PC-9 (cell line): ENCODE measurements at regions not wholly inside any gene's neighbourhood (a gene's known extent, or its start where the extent isn't known, plus 50 kb on each side); places are given as distances from the start of the nearest gene placed in this dataset.

Experiments
- BruUV-seq: library from RNA; stranded (reverse); fragments of 400-500 nt; replicated peaks from 2 replicates; lab custom pipeline; 2021; lab: Mats Ljungman, UMichigan
- CTCF ChIA-PET: fragments of 300-600 bp; sonication (Branson Sonifier 250); formaldehyde crosslinking; loops from one replicate; lab custom pipeline; 2022; ENCODE audit warnings: antibody characterized with exemption; lab: Charles Lee
- POLR2A ChIA-PET: fragments of 300-600 bp; sonication (Branson Sonifier 250); formaldehyde crosslinking; loops from one replicate; lab custom pipeline; 2022; ENCODE audit warnings: antibody characterized with exemption; ENCODE audit not compliant: unreplicated experiment; lab: Charles Lee
- DNase-seq, 2 experiments: peaks; one replicate each; pipeline versions ENCODE4 v3.0.0 to v3.0.0-alpha.2; 2015 to 2022; ENCODE audit warnings: mixed read lengths in 1 of 2
- H2AFZ ChIP-seq: fragments of 200-600 bp; sonication (generic); 2 replicates; pipeline ENCODE4 v1.8.1; 2017; ENCODE audit warnings: antibody characterized with exemption
- H3F3A ChIP-seq: fragments of 200-600 bp; sonication (generic); 2 replicates; pipeline ENCODE4 v1.8.1; 2017; ENCODE audit warnings: antibody characterized with exemption, mild to moderate bottlenecking, low read depth; ENCODE audit not compliant: insufficient read depth
- H3K27ac ChIP-seq: fragments of 200-600 bp; sonication (generic); 2 replicates; pipeline ENCODE4 v1.6.1; 2016; ENCODE audit warnings: mixed run types
- H3K27me3 ChIP-seq: fragments of 200-600 bp; sonication (generic); 2 replicates; pipeline ENCODE4 v1.6.1; 2016; ENCODE audit warnings: low read depth, mixed run types; ENCODE audit not compliant: insufficient read depth
- H3K36me3 ChIP-seq: fragments of 200-600 bp; sonication (generic); 2 replicates; pipeline ENCODE4 v1.6.1; 2016; ENCODE audit warnings: low read depth, mixed run types
- H3K4me1 ChIP-seq: fragments of 200-600 bp; sonication (generic); replicated peaks from 2 replicates; pipeline ENCODE4 v1.6.1; 2016; ENCODE audit warnings: mixed run types; ENCODE audit not compliant: insufficient read depth
- H3K4me2 ChIP-seq: fragments of 200-600 bp; sonication (generic); 2 replicates; pipeline ENCODE4 v1.6.1; 2017; ENCODE audit warnings: mixed run types
- H3K4me3 ChIP-seq: fragments of 200-600 bp; sonication (generic); 2 replicates; pipeline ENCODE4 v1.6.1; 2016; ENCODE audit warnings: mixed run types
- H3K79me2 ChIP-seq: fragments of 200-600 bp; sonication (generic); 2 replicates; pipeline ENCODE4 v1.6.1; 2017; ENCODE audit warnings: low read depth, mixed run types
- H3K9me2 ChIP-seq: fragments of 200-600 bp; sonication (generic); 2 replicates; pipeline ENCODE4 v1.8.1; 2017; ENCODE audit warnings: mild to moderate bottlenecking; ENCODE audit not compliant: insufficient read depth
- H3K9me3 ChIP-seq: fragments of 200-600 bp; sonication (generic); 2 replicates; pipeline ENCODE4 v1.8.1; 2016; ENCODE audit warnings: low read depth; ENCODE audit not compliant: insufficient read depth
- H4K20me1 ChIP-seq: fragments of 200-600 bp; sonication (generic); 2 replicates; pipeline ENCODE4 v1.8.1; 2017; ENCODE audit not compliant: insufficient read depth
- EZH2 ChIP-seq: fragments of 200-600 bp; sonication (generic); IDR thresholded peaks from 2 replicates; pipeline ENCODE4 v1.8.0; 2017; ENCODE audit warnings: antibody characterized with exemption, low read depth
- intact Hi-C: fragments of 100-400 bp; cut with micrococcal nuclease; formaldehyde crosslinking; loops from one replicate; pipeline ENCODE4 v1.10.0; 2022; ENCODE audit not compliant: unreplicated experiment
- TF ChIP-seq, protein P1 (sequence below): fragments of 200-600 bp; sonication (generic); conservative IDR thresholded peaks from 2 replicates; pipeline ENCODE4 v1.6.1; 2017; ENCODE audit warnings: mixed run types, antibody characterized with exemption, mild to moderate bottlenecking, moderate library complexity

DNA sequence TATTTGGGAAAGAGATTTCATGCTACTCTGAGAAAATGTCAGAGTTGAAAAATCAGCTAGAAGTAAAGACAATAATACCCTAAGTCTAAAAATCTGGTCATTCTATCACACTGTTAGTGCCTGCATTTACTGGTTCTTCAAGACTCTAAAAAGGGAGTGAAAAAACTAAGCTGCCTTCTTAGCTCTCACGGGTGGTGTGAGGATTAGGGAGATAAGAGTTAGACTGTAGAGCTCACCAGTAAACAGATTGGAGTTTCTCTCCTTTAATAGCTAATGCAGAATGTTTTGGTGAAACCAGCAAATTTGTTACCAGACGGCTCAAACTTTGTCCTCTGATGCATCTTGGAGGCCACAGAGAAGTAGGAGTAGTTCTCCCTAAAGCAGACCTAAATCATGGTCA, 135.0 kb upstream of the OTX2 start:
- Histone ChIP-seq H3F3A (no peaks in the 10 kb centered on the region), H3K36me3 (no peaks in the 10 kb centered on the region), H3K27ac (no peak overlapping the region), H3K27me3 (no peaks in the 10 kb centered on the region), H3K9me2 (no peaks in the 10 kb centered on the region; the same call in 1 of the 2 replicates), H3K79me2 (no peaks in the 10 kb centered on the region), H3K4me1 (no peaks in the 10 kb centered on the region; the same call in 1 of the 2 replicates), H3K9me3 (0 out of 2 replicates have a peak, but pooled peaks cover 3% of the 10 kb centered on the region), H2AFZ (no peak overlapping the region), H4K20me1 (no peaks in the 10 kb centered on the region), H3K4me2 (no peak overlapping the region), H3K4me3 (no peak overlapping the region)
- TF ChIP-seq EZH2: no peak
- TF ChIP-seq, protein P1, sequence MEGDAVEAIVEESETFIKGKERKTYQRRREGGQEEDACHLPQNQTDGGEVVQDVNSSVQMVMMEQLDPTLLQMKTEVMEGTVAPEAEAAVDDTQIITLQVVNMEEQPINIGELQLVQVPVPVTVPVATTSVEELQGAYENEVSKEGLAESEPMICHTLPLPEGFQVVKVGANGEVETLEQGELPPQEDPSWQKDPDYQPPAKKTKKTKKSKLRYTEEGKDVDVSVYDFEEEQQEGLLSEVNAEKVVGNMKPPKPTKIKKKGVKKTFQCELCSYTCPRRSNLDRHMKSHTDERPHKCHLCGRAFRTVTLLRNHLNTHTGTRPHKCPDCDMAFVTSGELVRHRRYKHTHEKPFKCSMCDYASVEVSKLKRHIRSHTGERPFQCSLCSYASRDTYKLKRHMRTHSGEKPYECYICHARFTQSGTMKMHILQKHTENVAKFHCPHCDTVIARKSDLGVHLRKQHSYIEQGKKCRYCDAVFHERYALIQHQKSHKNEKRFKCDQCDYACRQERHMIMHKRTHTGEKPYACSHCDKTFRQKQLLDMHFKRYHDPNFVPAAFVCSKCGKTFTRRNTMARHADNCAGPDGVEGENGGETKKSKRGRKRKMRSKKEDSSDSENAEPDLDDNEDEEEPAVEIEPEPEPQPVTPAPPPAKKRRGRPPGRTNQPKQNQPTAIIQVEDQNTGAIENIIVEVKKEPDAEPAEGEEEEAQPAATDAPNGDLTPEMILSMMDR: no peak
- ChIA-PET CTCF (no interaction called here), POLR2A (interaction anchor here (0.5 kb wide), 1 partner anchor 1833 kb away, joined by 6 read pairs; no protein-coding TSS in a partner anchor)
- no peak for DNase-seq
- BruUV-seq: no TSS peak
- intact Hi-C loops: no loop called here

DNA sequence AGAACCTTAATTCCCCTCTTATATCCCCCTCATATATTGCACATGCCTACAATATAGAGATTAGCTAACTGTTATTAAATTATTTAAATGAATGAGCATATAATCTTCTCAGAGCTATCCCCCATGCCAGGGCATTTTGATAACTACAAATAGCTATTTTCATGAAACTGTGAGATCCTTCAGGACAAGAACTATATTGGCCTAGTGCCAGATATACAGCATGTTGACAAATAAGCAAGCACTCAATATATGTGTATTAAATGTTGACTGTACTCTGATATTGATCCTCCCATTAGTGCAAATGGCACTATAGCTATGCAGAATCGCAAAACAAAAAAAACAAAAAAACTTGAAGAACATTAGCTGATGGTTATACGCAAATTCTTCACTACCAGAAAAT, 134.1 kb upstream of the OTX2 start:
- no peak overlapping the region for H2AFZ ChIP-seq
- ChIA-PET CTCF (no interaction called here), POLR2A (interaction anchor here (0.7 kb wide), 1 partner anchor 90 kb away, joined by 5 read pairs; no protein-coding TSS in a partner anchor)
- H3K27ac ChIP-seq: no peak overlapping the region
- no TSS peak for BruUV-seq
- TF ChIP-seq, protein P1: no peak
- no peak for TF ChIP-seq EZH2
- DNase-seq: no peak
- H4K20me1 ChIP-seq: no peaks in the 10 kb centered on the region
- no peaks in the 10 kb centered on the region for H3K79me2 ChIP-seq
- no peaks in the 10 kb centered on the region for H3F3A ChIP-seq
- no peaks in the 10 kb centered on the region for H3K36me3 ChIP-seq
- H3K4me2 ChIP-seq: no peak overlapping the region
- intact Hi-C loops: no loop called here
- no peaks in the 10 kb centered on the region; the same call in 1 of the 2 replicates for H3K9me2 ChIP-seq
- 0 out of 2 replicates have a peak, but pooled peaks cover 3% of the 10 kb centered on the region for H3K9me3 ChIP-seq
- H3K4me1 ChIP-seq: no peaks in the 10 kb centered on the region
- H3K27me3 ChIP-seq: no peaks in the 10 kb centered on the region
- H3K4me3 ChIP-seq: no peak overlapping the region

DNA sequence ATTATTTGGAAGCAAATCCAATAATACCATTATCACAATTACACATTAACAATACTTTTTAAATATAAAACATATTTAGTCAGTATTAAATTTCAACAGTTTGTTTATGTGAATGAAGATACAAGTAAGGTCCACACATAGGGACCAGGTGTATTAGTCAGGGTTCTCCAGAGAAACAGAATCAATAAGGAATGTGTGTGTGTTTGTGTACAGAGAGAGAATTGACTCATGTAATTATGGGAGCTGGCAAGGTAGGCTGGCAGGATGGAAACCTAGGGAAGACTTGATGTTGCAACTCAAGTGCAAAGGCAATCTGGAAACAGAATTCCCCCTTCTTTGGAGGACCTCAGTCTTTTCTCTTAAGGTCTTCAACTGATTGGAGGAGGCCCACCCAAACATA, 123.2 kb upstream of the OTX2 start:
- Histone ChIP-seq H3K4me1 (peaks cover 8% of the 10 kb centered on the region), H3F3A (0 out of 2 replicates have a peak, but pooled peaks cover 7% of the 10 kb centered on the region), H3K27ac (no peak overlapping the region), H3K79me2 (no peaks in the 10 kb centered on the region), H3K27me3 (no peaks in the 10 kb centered on the region), H3K4me2 (no peak overlapping the region), H4K20me1 (no peaks in the 10 kb centered on the region), H3K9me2 (no peaks in the 10 kb centered on the region), H2AFZ (no peak overlapping the region), H3K4me3 (no peak overlapping the region), H3K9me3 (no peaks in the 10 kb centered on the region), H3K36me3 (no peaks in the 10 kb centered on the region)
- BruUV-seq: no TSS peak
- TF ChIP-seq, protein P1: no peak
- TF ChIP-seq EZH2: no peak
- CTCF ChIA-PET: no interaction called here
- DNase-seq: peak in 1 of 2 experiments; percentile 77
- POLR2A ChIA-PET: no interaction called here
- intact Hi-C loops: no loop called here
